ENCODE measurements at regions not wholly inside any gene's neighbourhood (a gene's known extent, or its start where the extent isn't known, plus 50 kb on each side); places are given as distances from the start of the nearest gene placed in this dataset.

- Mint-ChIP-seq H3K4me3 (ENCODE audit: low read depth) (no peak overlapping the region), H3K4me1 (ENCODE audit: low read depth) (no peaks in the 10 kb centered on the region), H3K27me3 (peaks cover 12% of the 10 kb centered on the region), H3K36me3 (ENCODE audit: insufficient read depth) (no peaks in the 10 kb centered on the region), H3K27ac (no peak overlapping the region), H3K9me3 (ENCODE audit: low read depth) (no peaks in the 10 kb centered on the region)
- DNase-seq (ENCODE audit: low spot score, unreplicated experiment): no peak
- no peak for TF ChIP-seq CTCF (IDR thresholded peaks at IDR 0.05; ENCODE audit: unreplicated experiment)
Observed at GRCh38 chr11:79536155-79536917, 95.5 kb upstream of the TENM4 start.

GRCh38 chr11:79535606-79536005 lies 94.8 kb upstream of the TENM4 start:
- no peak for TF ChIP-seq CTCF (IDR thresholded peaks at IDR 0.05; ENCODE audit: unreplicated experiment)
- no peak for DNase-seq (ENCODE audit: low spot score, unreplicated experiment)
- H3K27me3 Mint-ChIP-seq: peaks cover 12% of the 10 kb centered on the region
- no peaks in the 10 kb centered on the region for H3K36me3 Mint-ChIP-seq (ENCODE audit: insufficient read depth)
- no peak overlapping the region for H3K27ac Mint-ChIP-seq
- H3K4me1 Mint-ChIP-seq (ENCODE audit: low read depth): no peaks in the 10 kb centered on the region
- H3K9me3 Mint-ChIP-seq (ENCODE audit: low read depth): no peaks in the 10 kb centered on the region
- no peak overlapping the region for H3K4me3 Mint-ChIP-seq (ENCODE audit: low read depth)

- DNase-seq (ENCODE audit: low spot score, unreplicated experiment): no peak
- Mint-ChIP-seq H3K9me3 (ENCODE audit: low read depth) (peaks cover 4% of the 10 kb centered on the region), H3K27me3 (no peaks in the 10 kb centered on the region), H3K27ac (no peak overlapping the region), H3K36me3 (ENCODE audit: insufficient read depth) (no peaks in the 10 kb centered on the region), H3K4me3 (ENCODE audit: low read depth) (no peak overlapping the region), H3K4me1 (ENCODE audit: low read depth) (no peaks in the 10 kb centered on the region)
- no peak for TF ChIP-seq CTCF (IDR thresholded peaks at IDR 0.05; ENCODE audit: unreplicated experiment)
Observed at GRCh38 chr11:79525257-79525656, 84.4 kb upstream of the TENM4 start.

GRCh38 chr11:79522626-79523025 lies 81.8 kb upstream of the TENM4 start:
- H3K4me3 Mint-ChIP-seq (ENCODE audit: low read depth): no peak overlapping the region
- TF ChIP-seq CTCF (IDR thresholded peaks at IDR 0.05; ENCODE audit: unreplicated experiment): no peak
- no peak overlapping the region for H3K27ac Mint-ChIP-seq
- no peaks in the 10 kb centered on the region for H3K36me3 Mint-ChIP-seq (ENCODE audit: insufficient read depth)
- H3K9me3 Mint-ChIP-seq (ENCODE audit: low read depth): peaks cover 4% of the 10 kb centered on the region
- H3K27me3 Mint-ChIP-seq: no peaks in the 10 kb centered on the region
- no peak for DNase-seq (ENCODE audit: low spot score, unreplicated experiment)
- no peaks in the 10 kb centered on the region for H3K4me1 Mint-ChIP-seq (ENCODE audit: low read depth)

- Mint-ChIP-seq H3K36me3 (ENCODE audit: insufficient read depth) (no peaks in the 10 kb centered on the region), H3K4me3 (ENCODE audit: low read depth) (no peak overlapping the region), H3K4me1 (ENCODE audit: low read depth) (peaks cover 4% of the 10 kb centered on the region), H3K9me3 (ENCODE audit: low read depth) (peaks cover 4% of the 10 kb centered on the region), H3K27ac (no peak overlapping the region), H3K27me3 (no peaks in the 10 kb centered on the region)
- DNase-seq (ENCODE audit: low spot score, unreplicated experiment): no peak
- no peak for TF ChIP-seq CTCF (IDR thresholded peaks at IDR 0.05; ENCODE audit: unreplicated experiment)
Observed at GRCh38 chr11:79520086-79520485, 79.3 kb upstream of the TENM4 start.

All from progenitor cell of endocrine pancreas (in vitro differentiated cells).